GM12878 (cell line): ENCODE measurements at regions not wholly inside any gene's neighbourhood (a gene's known extent, or its start where the extent isn't known, plus 50 kb on each side); places are given as distances from the start of the nearest gene placed in this dataset.

Experiments
- ASH2L ChIP-seq: fragments of 300-600, 200-600 bp; sonication (generic); IDR thresholded peaks from 2 replicates; pipeline ENCODE4 v1.6.1; 2017; ENCODE audit warnings: low read depth, mild to moderate bottlenecking, borderline replicate concordance
- BHLHE40 ChIP-seq, 2 experiments: fragments of 450-650 bp in 1 of 2; IDR thresholded peaks; 2 replicates each; pipeline ENCODE4 v1.6.1; 2011 to 2017; ENCODE audit warnings: low read depth in 2 of 2, borderline replicate concordance in 1 of 2, improper control_type of control experiment in 1 of 2, low read length in 1 of 2, mild to moderate bottlenecking in 1 of 2
- CEBPB ChIP-seq, 2 experiments: fragments of 150-350 bp in 1 of 2; IDR thresholded peaks; 2 replicates each; pipeline ENCODE4 v1.6.1; 2012 to 2014; ENCODE audit warnings: low read depth in 2 of 2, low read length in 2 of 2, borderline replicate concordance in 1 of 2, inconsistent platforms in 1 of 2
- FOXM1 ChIP-seq: IDR thresholded peaks from 2 replicates; pipeline ENCODE4 v1.6.1; 2012; ENCODE audit warnings: low read depth, mild to moderate bottlenecking, inconsistent platforms, low read length, moderate library complexity
- POLR2A ChIP-seq: IDR thresholded peaks from 2 replicates; pipeline ENCODE4 v1.6.1; 2011; ENCODE audit warnings: low read depth, mild to moderate bottlenecking, low read length
- SMC3 ChIP-seq: IDR thresholded peaks from 2 replicates; pipeline ENCODE4 v1.6.1; 2011; ENCODE audit warnings: low read length, improper control_type of control experiment, borderline replicate concordance
- SUZ12 ChIP-seq: fragments of 200-600 bp; sonication (generic); IDR thresholded peaks from one replicate; pipeline ENCODE4 v1.6.1; 2018; ENCODE audit warnings: antibody characterized with exemption, mild to moderate bottlenecking; ENCODE audit not compliant: unreplicated experiment
- YY1 ChIP-seq: IDR thresholded peaks from 2 replicates; pipeline ENCODE4 v1.6.1; 2011; ENCODE audit warnings: low read depth, mild to moderate bottlenecking, low read length
- ZBED1 ChIP-seq: IDR thresholded peaks from 2 replicates; pipeline ENCODE4 v1.6.1; 2016; ENCODE audit warnings: borderline replicate concordance
- ZNF622 ChIP-seq: fragments of 450-650 bp; IDR thresholded peaks from 2 replicates; pipeline ENCODE4 v1.6.1; 2017; ENCODE audit warnings: mild to moderate bottlenecking, inconsistent platforms
- TF ChIP-seq, protein P1 (sequence below), 3 experiments: IDR thresholded peaks in 2 of 3; conservative IDR thresholded peaks in 1 of 3; 2 replicates each; pipeline ENCODE4 v1.5.1; 2011; ENCODE audit warnings: low read depth in 3 of 3, low read length in 3 of 3, mild to moderate bottlenecking in 3 of 3, control low read depth in 2 of 3, moderate library complexity in 2 of 3, inconsistent platforms in 1 of 3, mixed read lengths in 1 of 3; ENCODE audit not compliant: control insufficient read depth in 2 of 3, insufficient read depth in 1 of 3; ENCODE audit errors: extremely low read depth in 1 of 3
- TF ChIP-seq, protein P2 (sequence below): IDR thresholded peaks from 2 replicates; pipeline ENCODE4 v1.6.1; 2012; ENCODE audit warnings: low read depth, low read length, improper control_type of control experiment
- TF ChIP-seq, protein P3 (sequence below): IDR thresholded peaks from 2 replicates; pipeline ENCODE4 v1.6.1; 2012; ENCODE audit warnings: low read depth, low read length, improper control_type of control experiment

DNA sequence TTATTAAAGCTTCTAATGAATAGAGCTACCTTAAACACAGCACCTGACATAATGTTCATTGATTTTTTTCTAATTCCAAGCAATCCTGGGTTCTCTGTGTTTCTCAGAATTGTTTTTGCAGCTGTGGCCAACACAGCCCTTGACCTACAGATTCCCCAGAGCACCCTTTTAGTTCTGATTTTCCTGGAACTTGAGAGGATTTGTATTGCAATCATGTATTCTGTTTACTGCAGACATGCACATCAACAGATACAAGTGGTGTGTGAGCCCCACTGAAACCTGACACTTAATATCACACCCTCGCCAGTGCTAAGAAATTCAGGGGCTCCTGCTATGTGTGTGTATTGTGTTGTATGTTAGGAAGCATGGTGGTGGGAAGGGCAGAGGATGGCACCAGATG lies 344.2 kb upstream of the POM121L12 start:
- TF ChIP-seq, protein P1, sequence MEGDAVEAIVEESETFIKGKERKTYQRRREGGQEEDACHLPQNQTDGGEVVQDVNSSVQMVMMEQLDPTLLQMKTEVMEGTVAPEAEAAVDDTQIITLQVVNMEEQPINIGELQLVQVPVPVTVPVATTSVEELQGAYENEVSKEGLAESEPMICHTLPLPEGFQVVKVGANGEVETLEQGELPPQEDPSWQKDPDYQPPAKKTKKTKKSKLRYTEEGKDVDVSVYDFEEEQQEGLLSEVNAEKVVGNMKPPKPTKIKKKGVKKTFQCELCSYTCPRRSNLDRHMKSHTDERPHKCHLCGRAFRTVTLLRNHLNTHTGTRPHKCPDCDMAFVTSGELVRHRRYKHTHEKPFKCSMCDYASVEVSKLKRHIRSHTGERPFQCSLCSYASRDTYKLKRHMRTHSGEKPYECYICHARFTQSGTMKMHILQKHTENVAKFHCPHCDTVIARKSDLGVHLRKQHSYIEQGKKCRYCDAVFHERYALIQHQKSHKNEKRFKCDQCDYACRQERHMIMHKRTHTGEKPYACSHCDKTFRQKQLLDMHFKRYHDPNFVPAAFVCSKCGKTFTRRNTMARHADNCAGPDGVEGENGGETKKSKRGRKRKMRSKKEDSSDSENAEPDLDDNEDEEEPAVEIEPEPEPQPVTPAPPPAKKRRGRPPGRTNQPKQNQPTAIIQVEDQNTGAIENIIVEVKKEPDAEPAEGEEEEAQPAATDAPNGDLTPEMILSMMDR (IDR thresholded peaks at IDR 0.05 in 2 of 3, conservative IDR thresholded peaks at IDR 0.05 in 1 of 3; ENCODE audit: control insufficient read depth in 2 of 3, extremely low read depth in 1 of 3, insufficient read depth in 1 of 3, low read depth in 3 of 3, low read length in 3 of 3) = no peak
- no peak for TF ChIP-seq BHLHE40 (IDR thresholded peaks at IDR 0.05; ENCODE audit: borderline replicate concordance in 1 of 2, low read depth in 2 of 2, low read length in 1 of 2)
- TF ChIP-seq POLR2A = no peak
- TF ChIP-seq ZNF622 = no peak
- no peak for TF ChIP-seq ASH2L
- TF ChIP-seq, protein P2, sequence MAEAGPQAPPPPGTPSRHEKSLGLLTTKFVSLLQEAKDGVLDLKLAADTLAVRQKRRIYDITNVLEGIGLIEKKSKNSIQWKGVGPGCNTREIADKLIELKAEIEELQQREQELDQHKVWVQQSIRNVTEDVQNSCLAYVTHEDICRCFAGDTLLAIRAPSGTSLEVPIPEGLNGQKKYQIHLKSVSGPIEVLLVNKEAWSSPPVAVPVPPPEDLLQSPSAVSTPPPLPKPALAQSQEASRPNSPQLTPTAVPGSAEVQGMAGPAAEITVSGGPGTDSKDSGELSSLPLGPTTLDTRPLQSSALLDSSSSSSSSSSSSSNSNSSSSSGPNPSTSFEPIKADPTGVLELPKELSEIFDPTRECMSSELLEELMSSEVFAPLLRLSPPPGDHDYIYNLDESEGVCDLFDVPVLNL = no peak
- TF ChIP-seq YY1 = no peak
- TF ChIP-seq ZBED1 = no peak
- no peak for TF ChIP-seq SUZ12
- TF ChIP-seq CEBPB (IDR thresholded peaks at IDR 0.05; ENCODE audit: borderline replicate concordance in 1 of 2, low read depth in 2 of 2, low read length in 2 of 2) = no peak
- no peak for TF ChIP-seq FOXM1
- TF ChIP-seq, protein P3, sequence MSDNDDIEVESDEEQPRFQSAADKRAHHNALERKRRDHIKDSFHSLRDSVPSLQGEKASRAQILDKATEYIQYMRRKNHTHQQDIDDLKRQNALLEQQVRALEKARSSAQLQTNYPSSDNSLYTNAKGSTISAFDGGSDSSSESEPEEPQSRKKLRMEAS = no peak
- no peak for TF ChIP-seq SMC3
